Stomach (tissue), 8 donors: ENCODE measurements at regions not wholly inside any gene's neighbourhood (a gene's known extent, or its start where the extent isn't known, plus 50 kb on each side); places are given as distances from the start of the nearest gene placed in this dataset.

Experiments
- DNase-seq, 2 donors: peaks; one replicate each; pipeline versions ENCODE4 v3.0.0 to v3.0.0-alpha.2; 2013 to 2019
- H3K27ac ChIP-seq, 5 donors: fragments of 200-600 bp in 4 of 5; sonication (generic) in 4 of 5; one replicate each; pipeline ENCODE4 v1.5.1; 2013 to 2019; ENCODE audit warnings: mild to moderate bottlenecking in 1 of 5, moderate library complexity in 1 of 5
- H3K27me3 ChIP-seq, 3 donors: fragments of 200-600 bp; sonication (generic); one replicate each; pipeline ENCODE4 v1.5.1; 2017 to 2019; ENCODE audit warnings: mixed run types in 1 of 3
- H3K36me3 ChIP-seq, 4 donors: fragments of 200-600 bp; sonication (generic); 1 replicate in 3 of 4; 2 replicates in 1 of 4; pipeline ENCODE4 v1.5.1; 2016 to 2019
- H3K4me1 ChIP-seq, 4 donors: fragments of 200-600 bp; sonication (generic); one replicate each; pipeline ENCODE4 v1.5.1; 2016 to 2019
- H3K4me3 ChIP-seq, 4 donors: fragments of 200-600 bp; sonication (generic) in 3 of 4; one replicate each; pipeline ENCODE4 v1.5.1; 2016 to 2019; ENCODE audit warnings: mild to moderate bottlenecking in 1 of 4
- H3K9me3 ChIP-seq, 4 donors: fragments of 200-600 bp; sonication (generic); one replicate each; pipeline ENCODE4 v1.5.1; 2016 to 2019
- CTCF ChIP-seq, 7 experiments: fragments of 450-650 bp in 4 of 7; fragments of 200-600 bp in 3 of 7; sonication (generic) in 3 of 7; IDR thresholded peaks; one replicate each; pipeline ENCODE4 v1.5.1; 2016 to 2019; ENCODE audit warnings: antibody characterized with exemption in 7 of 7, control low read depth in 2 of 7, mild to moderate bottlenecking in 1 of 7
- EP300 ChIP-seq: sonication (generic); formaldehyde crosslinking; IDR thresholded peaks from one replicate; pipeline ENCODE4 v1.6.1; 2017; ENCODE audit warnings: antibody characterized with exemption
- POLR2A ChIP-seq, 4 donors: fragments of 450-650 bp; IDR thresholded peaks; one replicate each; pipeline ENCODE4 v1.6.1; 2016; ENCODE audit warnings: antibody characterized with exemption in 4 of 4, control low read depth in 2 of 4, mild to moderate bottlenecking in 1 of 4, moderate library complexity in 1 of 4
- POLR2AphosphoS5 ChIP-seq, 3 donors: sonication (generic); formaldehyde crosslinking; IDR thresholded peaks; one replicate each; pipeline ENCODE4 v1.6.1; 2016; ENCODE audit warnings: antibody characterized with exemption in 3 of 3
- WGBS, 5 donors: extraction: QIAGEN DNeasy Blood & Tissue Kit in 3 of 5; methylation state at CpG; one replicate each; pipeline versions ENCODE4 v1.1.5 to v1.1.7; 2013 to 2018; 5-methylcytosine and 5-hydroxymethylcytosine counted together
- intact Hi-C: fragments of 100-400 bp; cut with DNase I; formaldehyde crosslinking; loops from one replicate; pipeline ENCODE4 v1.15.1; 2023; ENCODE audit warnings: low total_unique reads
- donor health status: healthy with polysubstance abuse.
- donor health status: Bipolar disorder and iron deficiency.
- donor health status: healthy.

GRCh38 chr2:136239079-136239685 is 121.2 kb upstream of the CXCR4 start:
- 46 to 66% (median 48%) methylated on average over 3 of the region's 3 CpGs for WGBS, 5 donors
- H3K27me3 ChIP-seq: no peaks in the 10 kb centered on the region
- no peaks in the 10 kb centered on the region for H3K36me3 ChIP-seq
- TF ChIP-seq EP300 (no peak), POLR2A (IDR thresholded peaks at IDR 0.05) (no peak), CTCF (IDR thresholded peaks at IDR 0.05) (no peak), POLR2AphosphoS5 (IDR thresholded peaks at IDR 0.05) (no peak)
- intact Hi-C loops: no loop called here
- no peaks in the 10 kb centered on the region for H3K9me3 ChIP-seq
- H3K4me1 ChIP-seq: peaks cover 7 to 47% (median 22%) of the 10 kb centered on the region in 4 donors
- DNase-seq: no peak
- no peak overlapping the region for H3K4me3 ChIP-seq
- peak overlapping the region; percentile 16 to 84 (median 75) for H3K27ac ChIP-seq

- intact Hi-C loops: no loop called here
- DNase-seq: peak in 1 of 2 donors; percentile 61
- no peaks in the 10 kb centered on the region for H3K9me3 ChIP-seq
- TF ChIP-seq POLR2A (IDR thresholded peaks at IDR 0.05): no peak
- peak; percentile 8 to 63 (median 28) for TF ChIP-seq POLR2AphosphoS5 (IDR thresholded peaks at IDR 0.05)
- H3K27me3 ChIP-seq: no peaks in the 10 kb centered on the region
- H3K4me3 ChIP-seq: no peak overlapping the region
- peaks cover 7 to 48% (median 22%) of the 10 kb centered on the region in 4 donors for H3K4me1 ChIP-seq
- peak overlapping the region; percentile 37 to 84 (median 75) for H3K27ac ChIP-seq
- no peaks in the 10 kb centered on the region for H3K36me3 ChIP-seq
- WGBS, 5 donors: 20 to 32% (median 24%) methylated on average over 6 of the region's 6 CpGs
These were observed 120.5 kb upstream of the CXCR4 start for GRCh38 chr2:136238286-136239078.

GRCh38 chr2:136236019-136236418 is 118.1 kb upstream of the CXCR4 start:
- Histone ChIP-seq H3K27me3 (no peaks in the 10 kb centered on the region), H3K36me3 (no peaks in the 10 kb centered on the region), H3K4me1 (peaks cover 7 to 62% (median 22%) of the 10 kb centered on the region in 4 donors), H3K4me3 (no peak overlapping the region), H3K9me3 (no peaks in the 10 kb centered on the region), H3K27ac (peak overlapping the region in 1 of 5 donors; percentile 8)
- intact Hi-C loops: no loop called here
- no peak for DNase-seq
- 39 to 64% (median 59%) methylated on average over 3 to 4 of the region's 4 CpGs for WGBS, 5 donors
- TF ChIP-seq POLR2A (IDR thresholded peaks at IDR 0.05) (no peak), EP300 (no peak), CTCF (IDR thresholded peaks at IDR 0.05) (no peak)

- intact Hi-C loops: no loop called here
- H3K4me1 ChIP-seq: peaks cover 7 to 62% (median 22%) of the 10 kb centered on the region in 4 donors
- peak in 1 of 3 donors; percentile 4 for TF ChIP-seq POLR2AphosphoS5 (IDR thresholded peaks at IDR 0.05)
- no peak for TF ChIP-seq EP300
- TF ChIP-seq CTCF (IDR thresholded peaks at IDR 0.05): no peak
These were observed 117.6 kb upstream of the CXCR4 start for GRCh38 chr2:136235546-136235945.

GRCh38 chr2:136234261-136234660 is 116.3 kb upstream of the CXCR4 start:
- WGBS, 5 donors: 81 to 86% (median 85%) methylated on average over 7 of the region's 7 CpGs

More at GRCh38 chr2:136235546-136235945, 117.6 kb upstream of the CXCR4 start:
- H3K27ac ChIP-seq: peak overlapping the region in 1 of 5 donors; percentile 8
- no peaks in the 10 kb centered on the region for H3K9me3 ChIP-seq
- no peaks in the 10 kb centered on the region for H3K36me3 ChIP-seq
- no peak for DNase-seq
- H3K4me3 ChIP-seq: no peak overlapping the region
- 60 to 78% (median 67%) methylated on average over 4 of the region's 4 CpGs for WGBS, 5 donors
- no peaks in the 10 kb centered on the region for H3K27me3 ChIP-seq

More at GRCh38 chr2:136234261-136234660, 116.3 kb upstream of the CXCR4 start:
- Histone ChIP-seq H3K27me3 (no peaks in the 10 kb centered on the region), H3K27ac (no peak overlapping the region), H3K4me1 (peaks cover 2 to 57% (median 19%) of the 10 kb centered on the region in 4 donors), H3K9me3 (no peaks in the 10 kb centered on the region), H3K36me3 (no peaks in the 10 kb centered on the region), H3K4me3 (no peak overlapping the region)
- no peak for TF ChIP-seq EP300
- no peak for DNase-seq
- intact Hi-C loops: no loop called here
